ENCODE measurements at regions not wholly inside any gene's neighbourhood (a gene's known extent, or its start where the extent isn't known, plus 50 kb on each side); places are given as distances from the start of the nearest gene placed in this dataset.

DNA sequence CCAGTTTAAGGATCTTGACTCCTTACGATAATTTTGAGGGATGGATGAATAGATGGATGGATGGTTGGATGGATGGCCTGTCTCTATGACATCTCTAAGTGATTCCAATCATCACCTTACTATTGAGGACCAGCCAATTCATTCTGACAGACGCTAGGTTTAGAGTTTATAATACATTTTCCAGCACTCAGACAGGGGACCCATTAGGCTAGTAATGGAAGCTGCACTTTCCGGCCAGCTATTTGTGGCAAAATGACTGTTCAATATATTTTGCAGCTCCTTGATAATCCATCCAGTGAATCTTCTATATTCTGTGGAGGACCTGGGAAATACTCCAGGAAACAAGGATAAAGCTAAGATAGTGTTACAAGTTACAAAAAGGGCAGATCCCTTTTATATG lies 262.9 kb downstream of the TDRD15 start:
- DNase-seq (ENCODE audit: low read depth in 2 of 2, low spot score in 1 of 2): no peak

DNA sequence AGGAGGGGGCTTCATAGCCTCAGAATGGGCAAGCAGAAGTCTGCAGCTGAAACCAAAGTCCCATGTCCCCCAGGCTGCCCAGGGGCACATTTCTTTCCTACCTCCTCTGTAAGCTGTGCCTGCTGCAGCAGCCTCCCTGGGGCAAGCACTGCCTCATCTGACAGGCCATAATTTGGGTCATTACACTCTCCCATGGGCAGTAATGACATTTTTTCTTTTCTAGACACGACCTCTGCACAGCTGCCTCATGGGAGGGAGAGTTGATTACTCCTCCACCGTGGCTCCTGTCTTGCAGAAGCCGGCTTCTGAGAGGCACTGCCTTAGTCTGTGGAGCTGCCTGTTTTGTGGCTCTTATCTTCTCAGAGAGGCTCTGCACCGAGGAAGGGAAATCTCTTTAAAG lies 268.9 kb downstream of the TDRD15 start:
- DNase-seq (ENCODE audit: low read depth in 2 of 2, low spot score in 1 of 2): no peak

DNA sequence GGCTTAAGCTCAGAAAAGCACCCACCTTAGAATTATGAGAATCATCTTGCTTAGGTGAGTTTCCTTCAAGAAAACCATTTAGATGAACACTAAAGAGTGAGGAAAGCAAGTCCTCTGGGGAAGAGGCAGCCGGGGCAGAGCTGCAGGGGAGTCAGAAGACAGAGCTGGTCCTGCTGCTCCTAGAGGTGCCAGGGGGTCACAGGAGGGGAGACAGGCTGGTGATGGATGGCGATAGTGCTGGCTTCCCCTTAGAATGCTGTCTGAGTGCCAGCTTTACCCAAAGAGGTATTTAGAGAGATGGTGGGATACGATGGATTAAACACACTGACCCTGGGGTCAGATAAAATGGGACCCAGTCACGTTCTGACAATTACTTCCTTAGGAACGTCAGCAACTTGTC lies 269.4 kb downstream of the TDRD15 start:
- no peak for DNase-seq (ENCODE audit: low read depth in 2 of 2, low spot score in 1 of 2)

DNA sequence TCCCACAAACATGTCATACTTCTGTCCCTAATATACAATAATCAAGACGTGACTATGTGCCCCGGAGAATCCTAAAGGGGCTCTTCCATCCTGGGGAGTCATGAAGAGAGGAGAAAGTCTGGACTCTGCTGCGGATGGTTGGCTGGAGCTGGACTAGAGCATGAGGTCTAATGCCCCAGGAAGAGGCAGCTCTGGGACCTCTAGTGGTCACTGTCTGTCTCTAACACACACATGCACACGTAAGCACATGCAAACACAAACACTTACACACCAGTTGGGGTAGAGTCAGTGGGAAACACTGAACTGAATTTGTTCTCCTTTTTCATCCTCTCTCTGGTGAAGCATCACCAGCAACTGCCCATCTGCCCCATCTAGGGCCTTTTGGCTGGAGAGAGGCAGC lies 271.6 kb downstream of the TDRD15 start:
- no peak for DNase-seq (ENCODE audit: low read depth in 2 of 2, low spot score in 1 of 2)

DNA sequence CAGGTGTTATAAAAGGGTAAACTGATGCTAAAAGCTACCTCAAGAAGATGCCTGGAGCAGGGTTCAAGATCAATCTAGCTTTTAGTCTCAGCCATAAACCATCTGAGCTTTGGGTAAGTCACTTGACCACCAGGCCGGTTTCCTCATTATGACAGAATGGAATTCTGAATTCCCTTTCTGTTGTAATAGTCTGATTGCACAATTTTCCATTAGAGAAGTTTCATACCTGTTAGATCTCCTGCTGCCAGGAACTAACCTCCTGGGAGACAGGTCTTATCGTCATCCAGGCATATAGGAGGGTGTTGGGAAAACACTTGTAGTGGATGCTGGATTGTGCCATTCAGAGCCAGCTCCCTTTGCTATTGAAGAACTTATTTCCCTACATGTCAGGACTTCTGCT lies 272.5 kb downstream of the TDRD15 start:
- DNase-seq (ENCODE audit: low read depth in 2 of 2, low spot score in 1 of 2): no peak

DNA sequence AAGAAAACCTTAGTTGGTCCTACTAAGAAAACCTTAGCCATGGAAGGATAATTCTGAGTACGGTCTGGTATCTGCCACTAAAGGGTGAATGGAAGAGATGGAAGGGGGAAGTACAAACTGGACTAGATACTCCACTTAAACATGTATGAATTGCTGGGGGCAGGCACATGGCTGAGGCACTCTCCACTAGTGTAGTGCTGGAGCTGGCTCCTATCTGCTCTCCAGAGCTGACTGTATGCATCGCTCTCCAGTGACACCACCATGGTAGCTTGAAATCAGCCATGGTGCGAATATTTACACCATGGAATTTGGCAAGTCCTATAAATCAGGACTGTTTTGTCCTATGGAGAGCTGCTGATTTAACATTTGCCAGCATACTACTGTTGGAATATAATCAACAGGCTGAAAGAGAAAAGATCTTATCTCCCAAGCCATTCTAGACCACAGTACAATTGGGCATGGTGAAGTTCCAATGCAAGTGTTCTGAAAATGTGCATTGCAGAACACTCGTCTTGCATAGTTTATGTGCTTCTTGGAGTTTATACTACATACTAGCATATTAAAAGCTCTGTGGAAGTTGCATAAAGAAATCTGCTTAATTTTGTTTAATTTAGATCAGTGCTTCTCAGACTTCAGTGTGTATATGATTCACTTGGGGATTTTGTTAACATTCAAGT lies 277.4 kb downstream of the TDRD15 start:
- no peak for DNase-seq (ENCODE audit: low read depth in 2 of 2, low spot score in 1 of 2)

DNA sequence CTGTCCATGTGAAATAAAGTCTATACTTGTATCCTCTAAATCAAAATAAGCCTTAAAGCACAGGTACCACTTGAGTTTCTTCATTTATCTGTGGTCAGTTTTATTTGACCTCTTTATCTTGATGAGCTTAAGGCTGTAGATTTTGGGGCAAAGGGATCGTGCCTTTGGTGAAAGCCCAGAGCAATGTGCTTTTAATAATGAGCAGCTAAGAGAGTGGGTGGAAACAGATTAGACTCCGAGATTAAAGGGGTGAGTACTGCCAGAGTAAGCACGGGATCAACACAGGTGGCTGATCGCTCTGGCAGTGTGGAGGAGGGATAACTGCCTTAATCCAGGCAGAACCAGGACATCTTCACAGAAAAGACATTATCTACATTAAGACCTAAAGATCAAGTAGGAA lies 280.4 kb downstream of the TDRD15 start:
- DNase-seq (ENCODE audit: low read depth in 2 of 2, low spot score in 1 of 2): no peak

DNA sequence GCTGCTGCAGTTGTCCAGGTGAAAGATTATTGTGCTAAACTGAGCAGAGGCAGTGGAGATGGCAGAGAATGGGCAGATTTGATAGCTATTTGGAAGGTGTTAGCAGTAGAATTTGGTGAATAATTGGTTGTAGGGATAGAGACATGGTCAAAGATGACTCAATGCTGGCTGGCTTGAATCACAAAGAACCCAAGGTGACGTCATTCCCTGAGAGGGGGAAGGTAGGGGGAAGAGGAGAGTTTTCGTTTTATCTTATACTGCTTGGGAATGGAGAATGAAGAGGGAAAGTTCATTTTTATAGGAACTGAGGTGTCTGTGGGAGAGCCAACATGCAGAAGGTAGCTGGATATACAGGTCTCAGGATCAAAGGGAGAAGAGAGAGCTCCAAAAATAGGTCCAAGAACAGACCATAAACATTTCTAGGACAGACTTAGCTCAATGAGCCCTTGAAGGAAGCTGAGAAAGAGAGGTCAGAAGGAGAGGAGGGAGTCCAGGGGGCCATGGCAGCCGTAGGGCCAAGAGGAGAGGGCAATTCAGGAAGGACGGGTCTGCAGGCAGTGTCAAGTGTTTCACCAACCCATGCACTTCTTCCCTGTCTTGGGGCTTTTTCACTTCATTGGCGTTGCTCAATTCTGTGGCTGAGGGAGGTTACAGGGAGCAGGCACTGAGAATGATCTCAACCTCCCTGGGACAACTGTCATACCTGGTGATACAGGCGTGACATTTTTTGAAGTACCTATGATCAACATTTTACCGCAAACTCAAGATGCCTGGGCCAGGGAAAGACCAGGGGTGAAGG lies 281.3 kb downstream of the TDRD15 start:
- no peak for DNase-seq (ENCODE audit: low read depth in 2 of 2, low spot score in 1 of 2)

DNA sequence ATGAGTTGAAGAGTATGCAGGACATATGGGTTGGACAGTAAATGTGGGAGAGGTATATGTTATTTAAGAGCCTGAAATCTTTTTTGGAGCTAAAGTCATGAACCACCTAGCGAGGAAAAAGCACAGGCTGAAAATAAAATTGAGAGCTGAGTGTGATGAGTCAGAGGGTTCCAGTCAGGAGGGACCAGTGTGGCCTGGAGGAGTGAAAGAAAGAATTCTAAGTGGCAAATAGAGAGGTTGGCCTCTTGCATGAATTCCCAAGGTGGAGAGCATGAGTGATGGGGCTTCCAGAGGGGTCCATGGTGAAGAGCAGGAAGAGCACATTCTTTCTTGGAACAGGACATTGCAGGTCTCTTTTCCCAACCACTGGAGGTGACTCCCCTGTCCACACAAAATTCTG lies 282.6 kb downstream of the TDRD15 start:
- no peak for DNase-seq (ENCODE audit: low read depth in 2 of 2, low spot score in 1 of 2)

DNA sequence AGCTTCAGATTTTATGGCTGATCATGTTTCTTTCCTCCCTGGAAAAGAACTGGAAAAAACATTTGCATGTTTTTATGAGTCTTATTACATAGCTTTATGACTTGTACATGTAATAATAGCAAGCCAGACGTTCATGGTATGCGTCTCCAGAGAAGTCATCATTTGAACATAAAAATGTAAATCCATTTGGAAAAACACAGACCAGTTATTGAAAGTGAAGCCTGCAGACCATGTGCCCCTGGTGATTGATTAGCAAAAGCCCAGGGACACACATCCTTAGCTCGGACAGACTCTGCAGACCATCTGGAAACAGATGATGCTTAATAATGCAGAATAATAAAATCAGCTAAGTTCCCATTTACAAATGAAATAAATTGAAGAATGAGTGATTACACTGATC lies 283.1 kb downstream of the TDRD15 start:
- DNase-seq (ENCODE audit: low read depth in 2 of 2, low spot score in 1 of 2): no peak

DNA sequence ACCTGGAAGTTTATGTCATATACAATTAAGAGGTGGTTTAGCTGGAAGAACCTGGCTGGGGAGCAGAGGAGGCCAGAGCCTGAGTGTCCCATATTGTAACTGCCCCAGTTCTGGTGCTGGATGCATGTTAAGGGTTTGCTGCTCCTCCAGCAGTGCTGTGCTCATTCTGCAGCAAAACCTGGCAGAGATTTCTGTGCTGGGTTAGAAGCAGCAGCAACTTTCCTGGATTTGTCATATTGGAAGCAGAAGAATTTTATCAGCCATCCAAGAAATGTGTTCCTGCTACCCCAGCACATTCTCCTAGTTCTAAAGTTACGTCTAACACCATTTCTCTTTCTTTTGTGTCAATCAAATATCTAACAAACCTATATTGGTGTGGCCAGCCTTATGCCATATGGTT lies 284.1 kb downstream of the TDRD15 start:
- no peak for DNase-seq (ENCODE audit: low read depth in 2 of 2, low spot score in 1 of 2)

DNA sequence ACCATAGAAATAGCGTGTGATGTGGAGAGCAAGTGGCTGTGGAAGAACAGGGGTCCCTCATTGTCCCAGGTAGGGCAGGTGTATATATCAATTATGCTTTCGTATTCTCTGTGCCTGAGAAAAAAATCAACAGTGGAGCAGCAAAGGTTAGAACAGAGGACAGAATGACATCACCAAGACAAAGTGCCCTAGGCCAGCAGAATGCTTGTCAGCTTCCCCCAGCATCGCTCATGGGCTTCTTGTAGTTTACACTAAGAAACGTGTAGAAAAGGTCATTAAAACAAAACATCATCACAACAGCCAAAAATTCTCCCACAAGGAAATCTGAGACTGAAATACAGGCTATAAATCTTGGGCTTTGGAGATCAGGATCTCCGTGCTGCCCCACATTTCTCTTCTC lies 288.0 kb downstream of the TDRD15 start:
- no peak for DNase-seq (ENCODE audit: low read depth in 2 of 2, low spot score in 1 of 2)

DNA sequence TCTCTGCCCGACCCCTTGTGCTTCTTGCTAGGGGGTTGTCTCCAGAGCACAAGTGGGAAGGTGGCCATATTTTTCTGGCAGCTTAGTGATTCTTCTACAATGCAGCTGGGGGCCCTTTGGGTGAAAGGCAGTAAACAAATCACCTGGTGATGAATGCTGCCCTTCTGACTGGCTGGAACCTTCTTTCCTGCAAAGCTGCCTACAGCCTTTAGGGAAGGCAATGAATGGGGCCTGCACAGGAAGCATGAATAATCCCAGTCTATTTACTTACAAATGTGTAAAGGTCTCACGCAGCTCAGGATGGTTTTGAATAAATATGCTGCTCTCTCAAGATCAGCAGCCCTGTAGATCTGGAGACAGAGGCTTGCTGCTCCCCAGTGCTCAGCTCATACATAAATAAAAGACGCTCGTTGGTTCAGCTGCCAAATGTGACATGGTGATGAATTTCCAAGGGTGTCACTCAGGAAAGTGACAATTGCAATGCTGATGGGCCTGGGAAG lies 289.2 kb downstream of the TDRD15 start:
- DNase-seq (ENCODE audit: low read depth in 2 of 2, low spot score in 1 of 2): no peak

DNA sequence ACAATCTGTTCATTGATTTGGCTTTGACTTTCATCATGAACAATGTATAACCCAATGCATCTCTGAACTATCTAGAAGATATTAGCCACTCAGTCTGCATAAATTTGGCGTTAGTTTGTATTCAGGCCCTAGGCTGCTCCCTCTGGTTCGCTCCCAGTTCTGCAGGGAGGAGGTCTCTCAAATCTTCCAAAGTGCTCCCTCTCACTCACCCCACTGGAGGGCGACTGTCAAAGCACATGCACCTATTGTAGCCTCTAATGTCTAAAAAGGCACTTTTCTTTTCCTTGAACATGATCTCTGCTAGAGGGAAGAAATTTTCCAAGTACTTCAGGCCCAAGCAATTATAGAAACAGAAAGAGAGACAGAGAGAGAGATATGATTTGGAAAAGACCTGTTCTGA lies 291.5 kb downstream of the TDRD15 start:
- DNase-seq (ENCODE audit: low read depth in 2 of 2, low spot score in 1 of 2): no peak

DNA sequence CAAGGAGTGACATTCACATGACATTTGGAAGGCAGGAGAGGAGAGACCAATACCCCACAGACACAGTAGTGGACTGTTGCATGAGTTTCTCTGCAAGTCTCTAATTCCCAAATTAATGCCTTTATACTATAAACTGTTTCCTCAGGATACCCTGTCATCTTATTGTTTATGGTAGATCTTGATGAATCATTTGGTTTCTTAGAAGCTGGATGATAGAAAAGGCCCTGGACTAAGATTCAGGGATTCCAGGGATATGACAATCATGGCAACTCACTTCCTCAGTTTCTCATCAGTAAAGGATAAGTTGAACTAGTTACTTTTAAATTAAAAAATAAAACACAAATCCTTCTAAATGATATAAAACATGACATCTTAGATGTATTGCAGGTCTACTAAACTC lies 292.5 kb downstream of the TDRD15 start:
- no peak for DNase-seq (ENCODE audit: low read depth in 2 of 2, low spot score in 1 of 2)

DNA sequence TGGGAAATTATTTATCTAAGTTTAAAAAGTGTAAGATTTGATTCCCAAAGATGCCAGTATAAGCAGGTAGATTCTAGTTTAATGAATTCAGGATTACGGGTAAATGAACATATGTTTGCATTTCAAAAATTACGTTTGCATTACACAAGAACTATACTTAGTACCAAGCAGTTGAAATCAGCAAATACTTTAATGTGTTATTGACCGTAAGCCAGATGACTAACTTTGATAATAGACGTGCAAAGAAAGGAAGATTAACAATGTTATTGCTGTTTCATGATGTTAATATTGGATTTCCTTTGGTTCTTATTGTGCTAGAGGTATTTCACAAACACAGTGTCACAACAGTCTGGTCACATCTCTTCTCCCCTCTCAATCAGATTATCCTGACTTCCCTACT lies 294.7 kb downstream of the TDRD15 start:
- no peak for DNase-seq (ENCODE audit: low read depth in 2 of 2, low spot score in 1 of 2)

DNA sequence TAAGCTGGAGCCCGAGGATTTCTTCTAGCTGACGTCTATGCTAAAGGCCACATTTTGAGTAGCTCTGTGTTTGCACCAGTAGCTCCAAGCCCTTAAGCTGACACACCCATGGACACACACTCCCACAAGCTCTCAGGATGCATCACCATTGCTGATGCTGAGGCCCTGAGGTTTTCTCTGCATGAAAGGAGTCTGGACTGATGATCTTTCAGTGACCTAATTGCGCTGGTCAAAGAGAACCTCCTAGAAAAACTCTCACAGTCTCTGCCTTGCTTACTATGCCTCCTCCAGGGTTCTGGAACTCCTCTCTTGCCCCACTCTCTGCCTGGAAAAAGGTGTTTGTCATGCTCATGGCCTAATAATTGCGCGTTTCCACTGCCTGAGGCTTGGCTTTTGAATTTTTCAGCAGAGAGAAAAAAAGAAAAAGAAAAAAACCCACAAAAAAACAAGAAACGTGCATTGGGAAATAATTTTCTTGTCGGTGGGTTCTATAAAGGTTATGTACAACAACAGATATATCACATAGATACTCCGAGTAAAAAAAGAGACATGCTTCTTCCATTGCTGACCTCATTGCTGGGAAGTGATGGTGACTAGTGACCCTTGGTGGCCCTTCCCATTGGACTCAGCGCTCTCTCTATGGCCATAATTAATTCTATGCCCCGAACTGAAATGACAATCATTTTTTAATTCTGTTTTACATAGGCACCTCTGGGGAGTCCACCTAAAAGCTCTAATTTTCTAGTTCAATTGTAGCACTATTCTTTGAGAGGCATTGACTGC lies 297.0 kb downstream of the TDRD15 start:
- DNase-seq (ENCODE audit: low read depth in 2 of 2, low spot score in 1 of 2): no peak

DNA sequence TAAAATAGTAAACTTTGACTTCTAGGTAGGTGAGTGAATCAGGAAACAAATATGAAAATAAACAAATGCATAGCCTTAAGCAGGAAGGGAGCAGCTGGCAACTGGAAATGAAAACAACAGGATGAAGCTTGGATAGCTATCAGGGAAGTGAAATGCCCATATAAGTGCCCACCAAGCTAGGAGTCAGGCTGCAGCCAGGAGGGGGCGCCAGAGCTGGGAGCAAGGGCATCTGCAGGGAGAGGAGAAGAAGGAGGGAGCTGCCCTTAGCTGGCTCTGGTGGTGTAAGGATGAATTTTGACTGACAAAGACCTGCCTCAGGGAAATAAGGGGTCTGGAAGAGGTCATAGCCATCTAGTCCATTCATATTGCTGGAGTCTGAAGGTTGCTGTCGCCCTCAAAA lies 298.3 kb downstream of the TDRD15 start:
- DNase-seq (ENCODE audit: low read depth in 2 of 2, low spot score in 1 of 2): no peak

DNA sequence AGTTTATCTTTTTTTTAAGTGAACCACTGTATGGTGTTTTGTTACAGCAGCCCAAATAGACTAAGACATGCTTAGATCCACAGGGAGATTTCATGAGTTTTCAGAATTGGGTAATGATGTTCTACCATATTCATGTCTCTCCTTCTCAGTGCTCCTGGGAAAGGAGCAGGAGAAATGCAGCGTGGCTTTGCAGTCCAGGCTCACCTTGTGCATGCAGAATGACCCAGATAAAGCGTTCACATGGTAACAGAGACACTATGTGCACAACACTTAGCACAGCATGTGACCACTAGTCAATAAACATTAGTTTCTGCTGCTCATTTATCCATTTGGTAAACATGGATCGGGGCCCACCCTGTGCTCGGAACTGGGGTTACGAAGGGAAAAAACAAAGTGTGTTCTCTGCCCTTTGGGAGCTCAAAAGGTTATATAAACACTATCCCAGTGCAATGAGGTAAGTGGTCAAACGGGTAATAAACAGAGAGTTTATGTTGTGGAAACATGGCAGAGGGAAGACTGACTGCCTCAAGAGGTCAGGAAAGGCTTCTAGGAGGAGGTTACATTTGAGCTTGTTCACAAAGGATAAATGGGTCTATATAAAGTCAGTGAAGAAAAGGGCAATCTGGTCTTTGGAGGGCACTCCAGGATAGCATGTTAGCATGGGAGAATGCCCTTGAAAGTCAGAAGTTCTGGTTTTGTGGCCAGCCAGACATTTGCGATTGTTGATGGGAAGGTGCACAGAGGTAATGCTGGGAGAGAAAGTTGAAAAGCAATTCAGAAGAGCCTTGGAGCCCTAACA lies 299.2 kb downstream of the TDRD15 start:
- no peak for DNase-seq (ENCODE audit: low read depth in 2 of 2, low spot score in 1 of 2)

DNA sequence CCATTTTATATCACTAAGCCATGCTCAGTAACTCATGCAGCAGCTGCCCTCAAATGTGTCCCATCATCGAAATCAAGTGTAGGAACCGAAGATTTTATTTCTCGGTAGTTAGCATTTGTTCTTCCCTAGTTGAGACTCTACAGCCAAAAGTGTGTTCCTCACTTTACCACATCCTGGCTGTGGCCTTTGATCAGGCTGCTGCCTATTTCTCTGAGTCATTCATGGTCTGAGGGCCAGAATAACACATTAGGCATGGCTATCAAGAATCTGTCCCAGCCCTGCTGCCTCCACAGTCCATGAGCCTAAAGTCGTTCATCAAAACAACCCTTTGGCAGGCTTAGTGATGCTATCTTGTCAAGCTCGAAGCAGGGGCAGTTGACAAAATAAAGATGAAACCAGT lies 300.1 kb downstream of the TDRD15 start:
- DNase-seq (ENCODE audit: low read depth in 2 of 2, low spot score in 1 of 2): no peak

DNA sequence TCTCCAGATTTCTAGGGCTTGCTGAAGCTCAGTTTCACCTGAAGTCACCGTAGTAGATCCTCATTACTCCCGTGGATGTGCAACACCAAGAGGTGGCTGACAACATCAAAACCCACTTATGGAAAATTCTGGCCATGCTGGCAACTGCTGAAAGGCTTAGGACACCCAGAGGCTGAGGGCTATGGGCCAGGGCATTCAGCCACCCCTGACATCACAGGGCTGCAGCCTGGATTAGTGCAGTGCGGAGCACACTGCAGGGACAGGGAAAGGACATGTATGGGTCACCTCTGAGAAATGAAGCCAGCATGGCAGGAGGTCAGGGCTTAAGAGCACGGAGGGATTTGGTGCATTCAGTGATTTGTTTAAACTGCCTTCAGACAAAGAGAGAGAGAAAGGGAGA lies 300.6 kb downstream of the TDRD15 start:
- DNase-seq (ENCODE audit: low read depth in 2 of 2, low spot score in 1 of 2): no peak
